CD14-positive monocyte (primary cell): ENCODE measurements at regions not wholly inside any gene's neighbourhood (a gene's known extent, or its start where the extent isn't known, plus 50 kb on each side); places are given as distances from the start of the nearest gene placed in this dataset.

Experiments used
- DNase-seq, 3 donors: peaks; one replicate each; pipeline ENCODE4 v3.0.0-alpha.2; 2011 to 2022
- H2AFZ ChIP-seq: 2 replicates; pipeline ENCODE4 v1.6.0; 2012; ENCODE audit warnings: mild to moderate bottlenecking, low read depth, low read length, inconsistent platforms; ENCODE audit not compliant: insufficient read depth, poor library complexity, severe bottlenecking
- H3K27ac ChIP-seq, 2 donors: 1 replicate in 1 of 2; 2 replicates in 1 of 2; pipeline ENCODE4 v1.5.1; 2012 to 2013; ENCODE audit warnings: low read length in 2 of 2, control low read depth in 1 of 2, inconsistent platforms in 1 of 2, low read depth in 1 of 2, mild to moderate bottlenecking in 1 of 2
- H3K27me3 ChIP-seq, 2 donors: one replicate each; pipeline versions ENCODE4 v1.6.0 to v1.6.1; 2011 to 2013; ENCODE audit warnings: low read length in 2 of 2; ENCODE audit not compliant: control insufficient read depth in 2 of 2, insufficient read depth in 2 of 2
- H3K36me3 ChIP-seq, 2 donors: replicated peaks in 1 of 2; 1 replicate in 1 of 2; 2 replicates in 1 of 2; pipeline versions ENCODE4 v1.5.1 to v1.6.1; 2012 to 2013; ENCODE audit warnings: low read length in 2 of 2, control low read depth in 1 of 2, inconsistent platforms in 1 of 2, mild to moderate bottlenecking in 1 of 2; ENCODE audit not compliant: insufficient read depth in 2 of 2, control insufficient read depth in 1 of 2
- H3K4me1 ChIP-seq, 2 donors: 1 replicate in 1 of 2; 2 replicates in 1 of 2; pipeline versions ENCODE4 v1.5.1 to v1.6.1; 2012 to 2013; ENCODE audit warnings: low read length in 2 of 2, control low read depth in 1 of 2, inconsistent platforms in 1 of 2, mild to moderate bottlenecking in 1 of 2, moderate library complexity in 1 of 2; ENCODE audit not compliant: insufficient read depth in 2 of 2, control insufficient read depth in 1 of 2
- H3K4me2 ChIP-seq: replicated peaks from 2 replicates; pipeline ENCODE3; 2012; ENCODE audit warnings: low read length, moderate library complexity, mild to moderate bottlenecking; ENCODE audit not compliant: poor library complexity, severe bottlenecking; ENCODE audit errors: extremely low read depth
- H3K4me3 ChIP-seq, 3 experiments: fragments of 200-600 bp in 1 of 3; sonication (generic) in 1 of 3; replicated peaks in 1 of 3; 1 replicate in 2 of 3; 2 replicates in 1 of 3; pipeline ENCODE4 v1.5.1; 2011 to 2013; ENCODE audit warnings: low read length in 3 of 3, mild to moderate bottlenecking in 3 of 3, control low read depth in 2 of 3, low read depth in 2 of 3, inconsistent platforms in 1 of 3, moderate library complexity in 1 of 3
- H3K79me2 ChIP-seq: 2 replicates; pipeline ENCODE4 v1.6.0; 2012; ENCODE audit warnings: mild to moderate bottlenecking, control low read depth, inconsistent platforms, low read length, moderate library complexity; ENCODE audit not compliant: insufficient read depth
- H3K9ac ChIP-seq: 2 replicates; pipeline ENCODE4 v1.6.0; 2017; ENCODE audit warnings: low read length, mild to moderate bottlenecking; ENCODE audit not compliant: insufficient read depth, poor library complexity, severe bottlenecking
- H3K9me3 ChIP-seq, 2 donors: replicated peaks in 1 of 2; 1 replicate in 1 of 2; 2 replicates in 1 of 2; pipeline versions ENCODE4 v1.5.1 to v1.6.1; 2012 to 2013; ENCODE audit warnings: low read length in 2 of 2, control low read depth in 1 of 2; ENCODE audit not compliant: control insufficient read depth in 1 of 2, insufficient read depth in 1 of 2
- H4K20me1 ChIP-seq: 2 replicates; pipeline ENCODE4 v1.6.0; 2012; ENCODE audit warnings: mild to moderate bottlenecking, low read length, control low read depth, moderate library complexity; ENCODE audit not compliant: insufficient read depth
- H3K27ac Mint-ChIP-seq, 7 donors: one replicate each; pipeline ENCODE4 v1.8.0; 2020; ENCODE audit warnings: mild to moderate bottlenecking in 7 of 7, mixed read lengths in 7 of 7, moderate library complexity in 6 of 7, inconsistent platforms in 2 of 7
- H3K27me3 Mint-ChIP-seq, 3 donors: one replicate each; pipeline ENCODE4 v1.8.0; 2021 to 2022; ENCODE audit warnings: low read depth in 3 of 3, mild to moderate bottlenecking in 3 of 3, mixed read lengths in 3 of 3, moderate library complexity in 3 of 3, inconsistent platforms in 1 of 3
- H3K36me3 Mint-ChIP-seq, 2 donors: one replicate each; pipeline ENCODE4 v1.8.0; 2020; ENCODE audit warnings: mixed read lengths in 2 of 2, inconsistent platforms in 1 of 2, mild to moderate bottlenecking in 1 of 2
- H3K4me1 Mint-ChIP-seq: one replicate; pipeline ENCODE4 v1.8.0; 2020; ENCODE audit warnings: mild to moderate bottlenecking, mixed read lengths
- H3K4me3 Mint-ChIP-seq, 2 donors: one replicate each; pipeline ENCODE4 v1.8.0; 2020; ENCODE audit warnings: mild to moderate bottlenecking in 2 of 2, mixed read lengths in 2 of 2, moderate library complexity in 1 of 2
- H3K9me3 Mint-ChIP-seq, 7 donors: one replicate each; pipeline ENCODE4 v1.8.0; 2020 to 2022; ENCODE audit warnings: mixed read lengths in 7 of 7, mild to moderate bottlenecking in 6 of 7, moderate library complexity in 6 of 7, inconsistent platforms in 2 of 7
- CTCF ChIP-seq: fragments of 200-600 bp; IDR thresholded peaks from one replicate; pipeline ENCODE4 v1.8.0; 2022; ENCODE audit warnings: antibody characterized with exemption, mild to moderate bottlenecking
- WGBS: methylation state at CpG from one replicate; pipeline ENCODE4 v1.1.5; 2013; ENCODE audit warnings: missing lambda C conversion rate; ENCODE audit not compliant: insufficient coverage; 5-methylcytosine and 5-hydroxymethylcytosine counted together
- intact Hi-C, 2 donors: fragments of 100-400 bp; cut with micrococcal nuclease; formaldehyde crosslinking; loops; one replicate each; pipeline versions ENCODE4 v1.15.0 to v1.15.1; 2023

GRCh38 chr15:26232691-26233090 lies 369.6 kb upstream of the ATP10A start:
- peaks cover 6 to 29% (median 8%) of the 10 kb centered on the region in 7 donors for H3K9me3 Mint-ChIP-seq
- Histone ChIP-seq H3K9me3 (peaks cover 16 to 19% of the 10 kb centered on the region in 2 donors), H3K4me1 (no peaks in the 10 kb centered on the region), H3K27me3 (no peaks in the 10 kb centered on the region), H2AFZ (no peak overlapping the region), H3K79me2 (no peaks in the 10 kb centered on the region), H3K9ac (no peak overlapping the region), H4K20me1 (no peaks in the 10 kb centered on the region), H3K36me3 (no peaks in the 10 kb centered on the region), H3K4me2 (no peak overlapping the region), H3K4me3 (no peak overlapping the region), H3K27ac (no peak overlapping the region)
- H3K4me3 Mint-ChIP-seq = no peak overlapping the region
- intact Hi-C loops = loop anchor here in 1 of 2 donors (10.0 kb wide), 1 partner anchor 62 kb away; no protein-coding TSS in a partner anchor
- no peaks in the 10 kb centered on the region for H3K4me1 Mint-ChIP-seq
- no peak for TF ChIP-seq CTCF
- no peaks in the 10 kb centered on the region for H3K36me3 Mint-ChIP-seq
- H3K27me3 Mint-ChIP-seq = peaks cover 0 to 4% (median 2%) of the 10 kb centered on the region in 3 donors
- no peak for DNase-seq
- no peak overlapping the region for H3K27ac Mint-ChIP-seq

GRCh38 chr15:26231096-26231495 lies 368.0 kb upstream of the ATP10A start:
- no peak for DNase-seq
- intact Hi-C loops = loop anchor here (2.0 to 10.0 kb wide), 2 partner anchors 16 to 64 kb away; no protein-coding TSS in a partner anchor
- no peak overlapping the region for H3K4me2 ChIP-seq
- H3K4me3 ChIP-seq = no peak overlapping the region
- H3K9me3 Mint-ChIP-seq = peaks cover 10 to 34% (median 15%) of the 10 kb centered on the region in 7 donors
- 65% methylated on average over 4 of the region's 6 CpGs for WGBS
- H3K4me3 Mint-ChIP-seq = no peak overlapping the region
- H4K20me1 ChIP-seq = no peaks in the 10 kb centered on the region
- H3K9me3 ChIP-seq = peaks cover 16 to 23% of the 10 kb centered on the region in 2 donors
- H3K27ac ChIP-seq = no peak overlapping the region
- no peaks in the 10 kb centered on the region for H3K27me3 ChIP-seq
- no peaks in the 10 kb centered on the region for H3K79me2 ChIP-seq
- H3K9ac ChIP-seq = no peak overlapping the region
- no peaks in the 10 kb centered on the region for H3K4me1 Mint-ChIP-seq
- TF ChIP-seq CTCF = no peak
- no peaks in the 10 kb centered on the region for H3K36me3 ChIP-seq
- H3K4me1 ChIP-seq = no peaks in the 10 kb centered on the region
- H2AFZ ChIP-seq = no peak overlapping the region
- H3K27me3 Mint-ChIP-seq = peaks cover 0 to 4% (median 2%) of the 10 kb centered on the region in 3 donors
- no peak overlapping the region for H3K27ac Mint-ChIP-seq
- H3K36me3 Mint-ChIP-seq = no peaks in the 10 kb centered on the region
